Ovary (tissue), 3 donors: ENCODE measurements at regions not wholly inside any gene's neighbourhood (a gene's known extent, or its start where the extent isn't known, plus 50 kb on each side); places are given as distances from the start of the nearest gene placed in this dataset.

Experiments
- CTCF ChIP-seq, 3 donors: fragments of 450-650 bp in 2 of 3; fragments of 200-600 bp in 1 of 3; IDR thresholded peaks; one replicate each; pipeline versions ENCODE4 v1.5.1 to v1.8.0; 2016 to 2022; ENCODE audit warnings: antibody characterized with exemption in 3 of 3, mild to moderate bottlenecking in 1 of 3
- POLR2A ChIP-seq: fragments of 450-650 bp; IDR thresholded peaks from one replicate; pipeline ENCODE4 v1.6.1; 2017; ENCODE audit warnings: antibody characterized with exemption, mild to moderate bottlenecking, moderate library complexity
- donor health status: DM: no; HTN: no; CAD: no.

- TF ChIP-seq CTCF (IDR thresholded peaks at IDR 0.05) (no peak), POLR2A (no peak)
Observed at GRCh38 chr1:191798178-191798577, 360.1 kb upstream of the RGS18 start.
